Mononuclear cell (primary cell): ENCODE measurements at regions not wholly inside any gene's neighbourhood (a gene's known extent, or its start where the extent isn't known, plus 50 kb on each side); places are given as distances from the start of the nearest gene placed in this dataset.

Experiments used
- H3K27me3 ChIP-seq: 2 replicates; pipeline ENCODE4 v1.6.0; 2011; ENCODE audit warnings: low read length, control low read depth; ENCODE audit not compliant: insufficient read depth
- H3K4me1 ChIP-seq: 2 replicates; pipeline ENCODE4 v1.5.1; 2011; ENCODE audit warnings: mild to moderate bottlenecking, low read length, control low read depth; ENCODE audit not compliant: insufficient read depth
- H3K4me3 ChIP-seq: 2 replicates; pipeline ENCODE4 v1.5.1; 2011; ENCODE audit warnings: mild to moderate bottlenecking, low read length, moderate library complexity
- H3K9me3 ChIP-seq: 2 replicates; pipeline ENCODE4 v1.5.1; 2011; ENCODE audit warnings: low read depth, mild to moderate bottlenecking, control low read depth, low read length

GRCh38 chr4:170671171-170671570 lies 581.4 kb upstream of the AADAT start:
- Histone ChIP-seq H3K9me3 (no peaks in the 10 kb centered on the region), H3K4me1 (no peaks in the 10 kb centered on the region)

GRCh38 chr4:170667814-170668213 lies 578.1 kb upstream of the AADAT start:
- Histone ChIP-seq H3K9me3 (no peaks in the 10 kb centered on the region), H3K4me1 (no peaks in the 10 kb centered on the region), H3K27me3 (no peaks in the 10 kb centered on the region), H3K4me3 (no peak overlapping the region)

More at GRCh38 chr4:170671171-170671570, 581.4 kb upstream of the AADAT start:
- Histone ChIP-seq H3K27me3 (no peaks in the 10 kb centered on the region), H3K4me3 (no peak overlapping the region)

GRCh38 chr4:170666909-170667308 lies 577.2 kb upstream of the AADAT start:
- Histone ChIP-seq H3K4me3 (no peak overlapping the region), H3K27me3 (no peaks in the 10 kb centered on the region), H3K4me1 (no peaks in the 10 kb centered on the region), H3K9me3 (no peaks in the 10 kb centered on the region)

GRCh38 chr4:170662250-170662649 lies 572.5 kb upstream of the AADAT start:
- Histone ChIP-seq H3K9me3 (no peaks in the 10 kb centered on the region), H3K27me3 (no peaks in the 10 kb centered on the region), H3K4me1 (no peaks in the 10 kb centered on the region), H3K4me3 (no peak overlapping the region)

GRCh38 chr4:170657761-170658160 lies 568.0 kb upstream of the AADAT start:
- no peaks in the 10 kb centered on the region for H3K4me1 ChIP-seq
- no peak overlapping the region for H3K4me3 ChIP-seq
- no peaks in the 10 kb centered on the region for H3K27me3 ChIP-seq
- H3K9me3 ChIP-seq, result peaks cover 5% of the 10 kb centered on the region

GRCh38 chr4:170656506-170656905 lies 566.8 kb upstream of the AADAT start:
- H3K4me3 ChIP-seq, result no peak overlapping the region
- no peaks in the 10 kb centered on the region for H3K4me1 ChIP-seq
- H3K9me3 ChIP-seq, result peaks cover 5% of the 10 kb centered on the region
- H3K27me3 ChIP-seq, result no peaks in the 10 kb centered on the region

GRCh38 chr4:170652571-170652970 lies 562.8 kb upstream of the AADAT start:
- Histone ChIP-seq H3K27me3 (no peaks in the 10 kb centered on the region), H3K4me3 (no peak overlapping the region), H3K4me1 (no peaks in the 10 kb centered on the region), H3K9me3 (peaks cover 5% of the 10 kb centered on the region)

- Histone ChIP-seq H3K27me3 (no peaks in the 10 kb centered on the region), H3K4me1 (no peaks in the 10 kb centered on the region), H3K9me3 (peaks cover 5% of the 10 kb centered on the region), H3K4me3 (no peak overlapping the region)
Measured at GRCh38 chr4:170651786-170652185, 562.0 kb upstream of the AADAT start.

- no peak overlapping the region for H3K4me3 ChIP-seq
- peaks cover 31% of the 10 kb centered on the region for H3K9me3 ChIP-seq
- H3K27me3 ChIP-seq, result no peaks in the 10 kb centered on the region
- H3K4me1 ChIP-seq, result no peaks in the 10 kb centered on the region
Measured at GRCh38 chr4:170627418-170627817, 537.7 kb upstream of the AADAT start.

GRCh38 chr4:170623899-170624298 lies 534.1 kb upstream of the AADAT start:
- H3K4me3 ChIP-seq, result no peak overlapping the region
- H3K4me1 ChIP-seq, result no peaks in the 10 kb centered on the region
- H3K27me3 ChIP-seq, result no peaks in the 10 kb centered on the region
- H3K9me3 ChIP-seq, result peaks cover 5% of the 10 kb centered on the region

GRCh38 chr4:170610434-170610833 lies 520.7 kb upstream of the AADAT start:
- Histone ChIP-seq H3K4me1 (no peaks in the 10 kb centered on the region), H3K4me3 (no peak overlapping the region), H3K9me3 (no peaks in the 10 kb centered on the region), H3K27me3 (no peaks in the 10 kb centered on the region)

- no peaks in the 10 kb centered on the region for H3K27me3 ChIP-seq
- no peaks in the 10 kb centered on the region for H3K4me1 ChIP-seq
- H3K4me3 ChIP-seq, result no peak overlapping the region
- peaks cover 17% of the 10 kb centered on the region for H3K9me3 ChIP-seq
Measured at GRCh38 chr4:170599894-170600293, 510.1 kb upstream of the AADAT start.

- Histone ChIP-seq H3K4me1 (no peaks in the 10 kb centered on the region), H3K4me3 (no peak overlapping the region), H3K27me3 (no peaks in the 10 kb centered on the region), H3K9me3 (no peaks in the 10 kb centered on the region)
Measured at GRCh38 chr4:170591076-170591475, 501.3 kb upstream of the AADAT start.

GRCh38 chr4:170589597-170590191 lies 499.9 kb upstream of the AADAT start:
- Histone ChIP-seq H3K4me3 (no peak overlapping the region), H3K9me3 (no peaks in the 10 kb centered on the region), H3K27me3 (no peaks in the 10 kb centered on the region), H3K4me1 (no peaks in the 10 kb centered on the region)

GRCh38 chr4:170581969-170582368 lies 492.2 kb upstream of the AADAT start:
- Histone ChIP-seq H3K4me1 (no peaks in the 10 kb centered on the region), H3K4me3 (no peak overlapping the region), H3K9me3 (no peaks in the 10 kb centered on the region), H3K27me3 (no peaks in the 10 kb centered on the region)

GRCh38 chr4:170581322-170581721 lies 491.6 kb upstream of the AADAT start:
- H3K27me3 ChIP-seq, result no peaks in the 10 kb centered on the region
- H3K4me3 ChIP-seq, result no peak overlapping the region
- no peaks in the 10 kb centered on the region for H3K4me1 ChIP-seq

More at GRCh38 chr4:170581322-170581721, 491.6 kb upstream of the AADAT start:
- no peaks in the 10 kb centered on the region for H3K9me3 ChIP-seq
